ENCODE measurements at regions not wholly inside any gene's neighbourhood (a gene's known extent, or its start where the extent isn't known, plus 50 kb on each side); places are given as distances from the start of the nearest gene placed in this dataset.

- no peak for TF ChIP-seq ELF4 (IDR thresholded peaks at IDR 0.05)
- no peak for TF ChIP-seq SUZ12 (IDR thresholded peaks at IDR 0.05)
- TF ChIP-seq BHLHE40 (IDR thresholded peaks at IDR 0.05; ENCODE audit: borderline replicate concordance): no peak
- TF ChIP-seq L3MBTL2 (conservative IDR thresholded peaks at IDR 0.05): no peak
- TF ChIP-seq FOXA1 (IDR thresholded peaks at IDR 0.05): no peak
- no peak for TF ChIP-seq SP1 (IDR thresholded peaks at IDR 0.05)
- no peak for TF ChIP-seq TARDBP (IDR thresholded peaks at IDR 0.05)
- no peak for TF ChIP-seq FOXM1 (IDR thresholded peaks at IDR 0.05; ENCODE audit: borderline replicate concordance)
- TF ChIP-seq LEF1 (IDR thresholded peaks at IDR 0.05; ENCODE audit: borderline replicate concordance): no peak
- TF ChIP-seq HDGF (IDR thresholded peaks at IDR 0.05; ENCODE audit: borderline replicate concordance): no peak
- no peak for TF ChIP-seq ZNF384 (IDR thresholded peaks at IDR 0.05)
- TF ChIP-seq ARNT (IDR thresholded peaks at IDR 0.05): no peak
These were observed 292.6 kb downstream of the ZSWIM6 start for GRCh38 chr5:61624553-61625136.
